ENCODE measurements at regions not wholly inside any gene's neighbourhood (a gene's known extent, or its start where the extent isn't known, plus 50 kb on each side); places are given as distances from the start of the nearest gene placed in this dataset.
"Not testable (repeated sequence)": the region's sequence is repeated elsewhere in the genome, so short reads cannot be mapped to it uniquely, and the experiment has no call there.

DNA sequence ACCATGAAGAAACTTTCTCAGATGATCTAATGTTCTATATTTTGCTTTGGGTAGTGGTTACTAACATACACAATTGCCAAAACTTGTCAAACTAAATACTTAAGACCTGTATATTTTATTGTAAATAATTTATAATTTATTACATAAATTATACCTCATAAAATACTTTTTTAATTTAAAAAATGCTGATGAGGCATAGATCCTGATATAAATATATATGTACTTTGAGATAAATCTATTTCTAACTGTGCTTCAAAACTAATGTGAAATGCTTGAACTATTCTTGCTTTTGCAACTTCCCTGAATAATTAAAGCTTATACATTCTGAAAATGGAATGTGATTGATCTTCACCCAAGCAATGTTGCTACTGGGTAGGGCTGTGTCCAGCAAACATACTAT lies 568.8 kb downstream of the INSC start:
- ChIA-PET CTCF (no interaction called here), POLR2A (no interaction called here)
- Histone ChIP-seq H3K27me3 (ENCODE audit: control insufficient read depth, insufficient read depth, low read length) (no peaks in the 10 kb centered on the region), H3K4me3 (ENCODE audit: low read depth in 2 of 2, low read length in 2 of 2) (no peak overlapping the region), H3K9me3 (ENCODE audit: control insufficient read depth, insufficient read depth, low read depth, low read length) (no peaks in the 10 kb centered on the region), H3K36me3 (ENCODE audit: control insufficient read depth, insufficient read depth, low read length) (no peaks in the 10 kb centered on the region), H3K4me1 (ENCODE audit: control insufficient read depth, insufficient read depth, low read length) (no peaks in the 10 kb centered on the region), H3K27ac (ENCODE audit: low read length) (no peak overlapping the region)
- ATAC-seq = no peak
- no peak for DNase-seq (ENCODE audit: low read depth, low spot score)
- in situ Hi-C loops (cut with HindIII; ENCODE audit: low pct_unique_long_range_greater_than_20kb, low sequenced_read_pairs) = no loop called here
- TF ChIP-seq POLR2AphosphoS5 (IDR thresholded peaks at IDR 0.05; ENCODE audit: low read depth, low read length) (no peak), SIN3A (IDR thresholded peaks at IDR 0.05; ENCODE audit: borderline replicate concordance, insufficient read depth, low read depth, low read length) (no peak), TCF7L2 (IDR thresholded peaks at IDR 0.05; ENCODE audit: low read depth, low read length) (no peak)
- TF ChIP-seq, protein P1, sequence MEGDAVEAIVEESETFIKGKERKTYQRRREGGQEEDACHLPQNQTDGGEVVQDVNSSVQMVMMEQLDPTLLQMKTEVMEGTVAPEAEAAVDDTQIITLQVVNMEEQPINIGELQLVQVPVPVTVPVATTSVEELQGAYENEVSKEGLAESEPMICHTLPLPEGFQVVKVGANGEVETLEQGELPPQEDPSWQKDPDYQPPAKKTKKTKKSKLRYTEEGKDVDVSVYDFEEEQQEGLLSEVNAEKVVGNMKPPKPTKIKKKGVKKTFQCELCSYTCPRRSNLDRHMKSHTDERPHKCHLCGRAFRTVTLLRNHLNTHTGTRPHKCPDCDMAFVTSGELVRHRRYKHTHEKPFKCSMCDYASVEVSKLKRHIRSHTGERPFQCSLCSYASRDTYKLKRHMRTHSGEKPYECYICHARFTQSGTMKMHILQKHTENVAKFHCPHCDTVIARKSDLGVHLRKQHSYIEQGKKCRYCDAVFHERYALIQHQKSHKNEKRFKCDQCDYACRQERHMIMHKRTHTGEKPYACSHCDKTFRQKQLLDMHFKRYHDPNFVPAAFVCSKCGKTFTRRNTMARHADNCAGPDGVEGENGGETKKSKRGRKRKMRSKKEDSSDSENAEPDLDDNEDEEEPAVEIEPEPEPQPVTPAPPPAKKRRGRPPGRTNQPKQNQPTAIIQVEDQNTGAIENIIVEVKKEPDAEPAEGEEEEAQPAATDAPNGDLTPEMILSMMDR (IDR thresholded peaks at IDR 0.05) = no peak
- TF ChIP-seq, protein P2, sequence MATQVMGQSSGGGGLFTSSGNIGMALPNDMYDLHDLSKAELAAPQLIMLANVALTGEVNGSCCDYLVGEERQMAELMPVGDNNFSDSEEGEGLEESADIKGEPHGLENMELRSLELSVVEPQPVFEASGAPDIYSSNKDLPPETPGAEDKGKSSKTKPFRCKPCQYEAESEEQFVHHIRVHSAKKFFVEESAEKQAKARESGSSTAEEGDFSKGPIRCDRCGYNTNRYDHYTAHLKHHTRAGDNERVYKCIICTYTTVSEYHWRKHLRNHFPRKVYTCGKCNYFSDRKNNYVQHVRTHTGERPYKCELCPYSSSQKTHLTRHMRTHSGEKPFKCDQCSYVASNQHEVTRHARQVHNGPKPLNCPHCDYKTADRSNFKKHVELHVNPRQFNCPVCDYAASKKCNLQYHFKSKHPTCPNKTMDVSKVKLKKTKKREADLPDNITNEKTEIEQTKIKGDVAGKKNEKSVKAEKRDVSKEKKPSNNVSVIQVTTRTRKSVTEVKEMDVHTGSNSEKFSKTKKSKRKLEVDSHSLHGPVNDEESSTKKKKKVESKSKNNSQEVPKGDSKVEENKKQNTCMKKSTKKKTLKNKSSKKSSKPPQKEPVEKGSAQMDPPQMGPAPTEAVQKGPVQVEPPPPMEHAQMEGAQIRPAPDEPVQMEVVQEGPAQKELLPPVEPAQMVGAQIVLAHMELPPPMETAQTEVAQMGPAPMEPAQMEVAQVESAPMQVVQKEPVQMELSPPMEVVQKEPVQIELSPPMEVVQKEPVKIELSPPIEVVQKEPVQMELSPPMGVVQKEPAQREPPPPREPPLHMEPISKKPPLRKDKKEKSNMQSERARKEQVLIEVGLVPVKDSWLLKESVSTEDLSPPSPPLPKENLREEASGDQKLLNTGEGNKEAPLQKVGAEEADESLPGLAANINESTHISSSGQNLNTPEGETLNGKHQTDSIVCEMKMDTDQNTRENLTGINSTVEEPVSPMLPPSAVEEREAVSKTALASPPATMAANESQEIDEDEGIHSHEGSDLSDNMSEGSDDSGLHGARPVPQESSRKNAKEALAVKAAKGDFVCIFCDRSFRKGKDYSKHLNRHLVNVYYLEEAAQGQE (IDR thresholded peaks at IDR 0.05; ENCODE audit: insufficient read depth in 1 of 2, low read depth in 2 of 2, low read length in 1 of 2) = no peak
- intact Hi-C loops (cut with micrococcal nuclease; ENCODE audit: unreplicated experiment) = no loop called here
- no TSS peak for BruUV-seq (replicated peaks)

DNA sequence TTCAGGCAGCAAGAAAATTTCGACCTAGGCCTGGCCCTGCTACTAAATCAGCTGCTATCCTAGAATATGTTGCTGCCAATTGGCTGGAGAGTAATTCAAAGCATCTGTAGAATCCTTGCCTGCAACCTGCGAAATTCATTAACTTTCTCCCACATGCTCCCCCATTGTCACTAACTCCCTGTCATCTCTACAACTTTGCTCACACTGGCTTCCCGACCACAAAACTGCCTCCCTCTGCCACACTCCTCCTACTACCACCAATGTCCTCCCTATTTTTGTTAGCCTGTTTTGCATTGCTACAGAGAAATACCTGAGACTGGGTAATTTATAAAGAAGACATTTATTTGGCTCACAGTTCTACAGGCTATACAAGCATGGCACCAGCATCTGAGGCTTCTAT lies 570.6 kb downstream of the INSC start:
- intact Hi-C loops (cut with micrococcal nuclease; ENCODE audit: unreplicated experiment) (no loop called here), in situ Hi-C loops (cut with HindIII; ENCODE audit: low pct_unique_long_range_greater_than_20kb, low sequenced_read_pairs) (no loop called here)
- POLR2A ChIA-PET = no interaction called here
- CTCF ChIA-PET = no interaction called here
- Histone ChIP-seq H3K4me1 (ENCODE audit: control insufficient read depth, insufficient read depth, low read length) (no peaks in the 10 kb centered on the region), H3K4me3 (ENCODE audit: low read depth in 2 of 2, low read length in 2 of 2) (no peak overlapping the region), H3K36me3 (ENCODE audit: control insufficient read depth, insufficient read depth, low read length) (no peaks in the 10 kb centered on the region), H3K27me3 (ENCODE audit: control insufficient read depth, insufficient read depth, low read length) (no peaks in the 10 kb centered on the region), H3K27ac (ENCODE audit: low read length) (no peak overlapping the region), H3K9me3 (ENCODE audit: control insufficient read depth, insufficient read depth, low read depth, low read length) (no peaks in the 10 kb centered on the region)
- no peak for TF ChIP-seq TCF7L2 (IDR thresholded peaks at IDR 0.05; ENCODE audit: low read depth, low read length)
- TF ChIP-seq, protein P2 (IDR thresholded peaks at IDR 0.05; ENCODE audit: insufficient read depth in 1 of 2, low read depth in 2 of 2, low read length in 1 of 2) = no peak
- no peak for TF ChIP-seq SIN3A (IDR thresholded peaks at IDR 0.05; ENCODE audit: borderline replicate concordance, insufficient read depth, low read depth, low read length)
- no TSS peak for BruUV-seq (replicated peaks)
- ATAC-seq (no peak), DNase-seq (ENCODE audit: low read depth, low spot score) (no peak)

DNA sequence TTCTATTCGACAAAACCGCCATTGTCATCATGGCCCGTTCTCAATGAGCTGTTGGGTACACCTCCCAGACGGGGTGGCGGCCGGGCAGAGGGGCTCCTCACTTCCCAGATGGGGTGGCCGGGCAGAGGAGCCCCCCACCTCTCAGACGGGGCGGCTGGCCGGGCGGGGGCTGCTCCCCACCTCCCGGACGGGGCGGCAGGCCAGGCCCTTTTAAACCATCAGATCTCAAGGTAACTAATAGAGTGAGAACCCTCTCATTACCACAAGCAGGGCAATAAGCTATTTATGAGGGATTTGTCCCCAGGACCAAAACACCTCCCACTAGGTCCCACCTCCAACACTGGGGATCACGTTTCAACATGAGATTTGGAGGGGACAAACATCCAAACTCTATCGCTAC lies 571.5 kb downstream of the INSC start:
- H3K4me1 ChIP-seq (ENCODE audit: control insufficient read depth, insufficient read depth, low read length); in situ Hi-C loops (cut with HindIII; ENCODE audit: low pct_unique_long_range_greater_than_20kb, low sequenced_read_pairs); CTCF ChIA-PET; H3K36me3 ChIP-seq (ENCODE audit: control insufficient read depth, insufficient read depth, low read length); H3K27me3 ChIP-seq (ENCODE audit: control insufficient read depth, insufficient read depth, low read length); H3K4me3 ChIP-seq (ENCODE audit: low read depth in 2 of 2, low read length in 2 of 2); intact Hi-C loops (cut with micrococcal nuclease; ENCODE audit: unreplicated experiment); DNase-seq (ENCODE audit: low read depth, low spot score); H3K27ac ChIP-seq (ENCODE audit: low read length); H3K9me3 ChIP-seq (ENCODE audit: control insufficient read depth, insufficient read depth, low read depth, low read length); ATAC-seq; POLR2A ChIA-PET; BruUV-seq (replicated peaks): not testable (repeated sequence)

Measured in Panc1 (cell line).